WTC11 (cell line): ENCODE measurements at regions not wholly inside any gene's neighbourhood (a gene's known extent, or its start where the extent isn't known, plus 50 kb on each side); places are given as distances from the start of the nearest gene placed in this dataset.
"Not testable (repeated sequence)": the region's sequence is repeated elsewhere in the genome, so short reads cannot be mapped to it uniquely, and the experiment has no call there.

ENCODE experiments used
- ATF2 ChIP-seq: sonication (generic); formaldehyde crosslinking; IDR thresholded peaks from 2 replicates; pipeline ENCODE4 v1.8.1; 2022; ENCODE audit warnings: low read depth, missing genetic modification reagents, borderline replicate concordance
- CTCF ChIP-seq: fragments of 200-600 bp; IDR thresholded peaks from 2 replicates; pipeline ENCODE4 v1.8.0; 2022; ENCODE audit warnings: antibody characterized with exemption
- E2F1 ChIP-seq: sonication (generic); formaldehyde crosslinking; IDR thresholded peaks from 2 replicates; pipeline ENCODE4 v1.8.0; 2022; ENCODE audit warnings: mild to moderate bottlenecking, missing genetic modification reagents
- JUN ChIP-seq: sonication (generic); formaldehyde crosslinking; IDR thresholded peaks from 2 replicates; pipeline ENCODE4 v1.8.0; 2023; ENCODE audit warnings: mild to moderate bottlenecking, missing genetic modification reagents
- KAT7 ChIP-seq: sonication (generic); formaldehyde crosslinking; IDR thresholded peaks from 2 replicates; pipeline ENCODE4 v1.8.1; 2023; ENCODE audit warnings: missing genetic modification reagents, mild to moderate bottlenecking, borderline replicate concordance
- MXD4 ChIP-seq: fragments of 250-450 bp; sonication (Bioruptor Pico); IDR thresholded peaks from 2 replicates; pipeline ENCODE4 v1.8.0; 2021; ENCODE audit warnings: mild to moderate bottlenecking, moderate library complexity, borderline replicate concordance
- SMAD4 ChIP-seq: sonication (generic); formaldehyde crosslinking; IDR thresholded peaks from 2 replicates; pipeline ENCODE4 v1.8.0; 2022; ENCODE audit warnings: mild to moderate bottlenecking, missing genetic modification reagents
- USF2 ChIP-seq: sonication (generic); formaldehyde crosslinking; IDR thresholded peaks from 2 replicates; pipeline ENCODE4 v1.8.1; 2023; ENCODE audit warnings: mild to moderate bottlenecking, missing genetic modification reagents, moderate library complexity
- ZNF232 ChIP-seq: sonication (generic); formaldehyde crosslinking; IDR thresholded peaks from 2 replicates; pipeline ENCODE4 v1.8.0; 2022; ENCODE audit warnings: mild to moderate bottlenecking, missing genetic modification reagents
- TF ChIP-seq, protein P1 (sequence below): sonication (generic); formaldehyde crosslinking; IDR thresholded peaks from 2 replicates; pipeline ENCODE4 v1.8.1; 2022; ENCODE audit warnings: mild to moderate bottlenecking, moderate library complexity, missing genetic modification reagents

GRCh38 chr7:119914119-119914518 is 358.9 kb upstream of the KCND2 start:
- not testable (repeated sequence) for TF ChIP-seq USF2 (CRISPR knock-in tag); CTCF; KAT7 (CRISPR knock-in tag); SMAD4 (CRISPR knock-in tag); JUN (CRISPR knock-in tag); MXD4; ZNF232 (CRISPR knock-in tag); ATF2 (CRISPR knock-in tag); E2F1 (CRISPR knock-in tag)
- TF ChIP-seq, protein P1, sequence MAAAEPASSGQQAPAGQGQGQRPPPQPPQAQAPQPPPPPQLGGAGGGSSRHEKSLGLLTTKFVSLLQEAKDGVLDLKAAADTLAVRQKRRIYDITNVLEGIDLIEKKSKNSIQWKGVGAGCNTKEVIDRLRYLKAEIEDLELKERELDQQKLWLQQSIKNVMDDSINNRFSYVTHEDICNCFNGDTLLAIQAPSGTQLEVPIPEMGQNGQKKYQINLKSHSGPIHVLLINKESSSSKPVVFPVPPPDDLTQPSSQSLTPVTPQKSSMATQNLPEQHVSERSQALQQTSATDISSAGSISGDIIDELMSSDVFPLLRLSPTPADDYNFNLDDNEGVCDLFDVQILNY: not testable (repeated sequence)
